ENCODE measurements at regions not wholly inside any gene's neighbourhood (a gene's known extent, or its start where the extent isn't known, plus 50 kb on each side); places are given as distances from the start of the nearest gene placed in this dataset.

DNA sequence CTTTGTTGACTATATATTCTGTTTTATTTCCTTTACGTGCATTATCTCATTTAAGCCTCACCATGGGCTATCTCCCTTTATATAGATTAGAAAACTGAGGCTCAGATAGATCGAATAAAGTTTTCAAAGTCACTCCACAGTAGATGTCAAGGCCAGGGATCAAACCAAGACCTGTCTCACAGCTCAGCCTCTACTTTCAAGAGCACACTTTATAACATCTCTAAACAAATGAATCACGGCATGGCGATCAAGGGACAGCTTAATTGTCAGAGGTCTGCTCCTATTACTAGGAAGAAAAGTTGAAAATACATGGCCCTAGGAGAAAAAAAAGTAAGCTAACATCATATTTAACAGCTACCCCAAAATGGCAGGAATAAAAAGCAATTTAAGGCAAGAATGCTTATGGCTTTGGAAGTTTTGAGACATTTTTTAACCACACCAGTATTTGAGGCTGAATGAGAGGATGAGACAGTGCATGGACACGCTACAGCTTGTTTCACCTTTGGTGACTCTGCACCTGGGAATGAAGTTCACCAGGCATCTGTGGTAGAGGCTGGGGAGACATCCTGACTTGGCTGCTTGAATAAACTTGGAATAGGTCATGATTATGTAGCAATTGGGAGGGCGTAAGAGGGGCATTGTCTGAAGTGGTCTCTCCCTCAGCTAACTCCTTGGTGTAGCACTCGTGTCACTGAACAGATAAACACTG, 486.8 kb upstream of the WWC1 start:
- Histone ChIP-seq H3K27ac (no peak overlapping the region), H3K4me1 (no peaks in the 10 kb centered on the region), H3K36me3 (no peaks in the 10 kb centered on the region), H3K27me3 (no peaks in the 10 kb centered on the region), H3K9me3 (no peaks in the 10 kb centered on the region), H3K4me3 (no peak overlapping the region)
- TF ChIP-seq, protein P1, sequence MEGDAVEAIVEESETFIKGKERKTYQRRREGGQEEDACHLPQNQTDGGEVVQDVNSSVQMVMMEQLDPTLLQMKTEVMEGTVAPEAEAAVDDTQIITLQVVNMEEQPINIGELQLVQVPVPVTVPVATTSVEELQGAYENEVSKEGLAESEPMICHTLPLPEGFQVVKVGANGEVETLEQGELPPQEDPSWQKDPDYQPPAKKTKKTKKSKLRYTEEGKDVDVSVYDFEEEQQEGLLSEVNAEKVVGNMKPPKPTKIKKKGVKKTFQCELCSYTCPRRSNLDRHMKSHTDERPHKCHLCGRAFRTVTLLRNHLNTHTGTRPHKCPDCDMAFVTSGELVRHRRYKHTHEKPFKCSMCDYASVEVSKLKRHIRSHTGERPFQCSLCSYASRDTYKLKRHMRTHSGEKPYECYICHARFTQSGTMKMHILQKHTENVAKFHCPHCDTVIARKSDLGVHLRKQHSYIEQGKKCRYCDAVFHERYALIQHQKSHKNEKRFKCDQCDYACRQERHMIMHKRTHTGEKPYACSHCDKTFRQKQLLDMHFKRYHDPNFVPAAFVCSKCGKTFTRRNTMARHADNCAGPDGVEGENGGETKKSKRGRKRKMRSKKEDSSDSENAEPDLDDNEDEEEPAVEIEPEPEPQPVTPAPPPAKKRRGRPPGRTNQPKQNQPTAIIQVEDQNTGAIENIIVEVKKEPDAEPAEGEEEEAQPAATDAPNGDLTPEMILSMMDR (IDR thresholded peaks at IDR 0.05) = no peak
- no peak for DNase-seq
- intact Hi-C loops (cut with DNase I) = no loop called here
- no peak for ATAC-seq

DNA sequence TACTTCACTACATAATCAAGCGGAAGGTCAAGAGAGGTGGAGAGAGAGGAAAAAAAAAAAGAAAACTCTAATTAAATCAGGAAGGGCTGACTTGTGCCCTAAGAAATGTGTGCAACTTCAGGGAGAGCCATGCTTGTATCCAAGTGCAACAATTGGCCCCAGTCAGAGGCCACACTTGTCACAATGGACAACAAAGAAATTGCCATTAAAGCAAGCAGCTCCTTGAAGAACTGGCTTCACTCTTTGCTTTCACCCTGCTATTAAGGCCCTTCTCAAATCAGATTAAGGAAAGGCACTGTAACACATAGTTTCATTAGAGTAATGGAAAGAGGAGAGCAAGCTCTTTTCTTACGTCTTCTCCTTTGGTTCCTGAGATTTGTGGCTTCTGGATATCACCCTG, 480.9 kb upstream of the WWC1 start:
- TF ChIP-seq, protein P1 (IDR thresholded peaks at IDR 0.05) = no peak
- no peaks in the 10 kb centered on the region for H3K36me3 ChIP-seq
- DNase-seq (no peak), ATAC-seq (no peak)
- no peaks in the 10 kb centered on the region for H3K4me1 ChIP-seq
- no peak overlapping the region for H3K4me3 ChIP-seq
- no peak overlapping the region for H3K27ac ChIP-seq
- intact Hi-C loops (cut with DNase I) = no loop called here
- no peaks in the 10 kb centered on the region for H3K9me3 ChIP-seq
- no peaks in the 10 kb centered on the region for H3K27me3 ChIP-seq

DNA sequence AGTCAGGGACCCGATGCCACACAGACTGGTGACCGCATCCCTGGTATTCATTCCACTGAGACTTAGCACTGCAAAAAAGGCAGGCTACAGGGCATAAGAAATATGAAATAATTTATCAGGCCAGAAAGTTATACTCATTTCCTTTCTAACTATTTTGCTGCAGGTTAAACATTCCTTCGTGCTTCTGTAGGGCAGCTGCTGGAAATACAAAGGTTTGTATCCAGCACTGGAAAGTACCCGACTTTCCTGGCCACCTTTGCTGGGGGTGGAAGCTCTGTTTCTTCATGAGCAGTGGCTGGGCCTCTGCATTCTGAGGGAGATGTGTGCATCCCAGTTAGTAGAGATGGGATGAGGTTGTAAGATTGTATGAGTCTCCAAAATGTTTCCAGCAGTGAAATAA, 478.6 kb upstream of the WWC1 start:
- H3K4me3 ChIP-seq = no peak overlapping the region
- no peak for ATAC-seq
- H3K27ac ChIP-seq = no peak overlapping the region
- TF ChIP-seq, protein P1 (IDR thresholded peaks at IDR 0.05) = no peak
- intact Hi-C loops (cut with DNase I) = no loop called here
- DNase-seq = no peak
- no peaks in the 10 kb centered on the region for H3K27me3 ChIP-seq
- no peaks in the 10 kb centered on the region for H3K4me1 ChIP-seq
- no peaks in the 10 kb centered on the region for H3K36me3 ChIP-seq
- no peaks in the 10 kb centered on the region for H3K9me3 ChIP-seq

DNA sequence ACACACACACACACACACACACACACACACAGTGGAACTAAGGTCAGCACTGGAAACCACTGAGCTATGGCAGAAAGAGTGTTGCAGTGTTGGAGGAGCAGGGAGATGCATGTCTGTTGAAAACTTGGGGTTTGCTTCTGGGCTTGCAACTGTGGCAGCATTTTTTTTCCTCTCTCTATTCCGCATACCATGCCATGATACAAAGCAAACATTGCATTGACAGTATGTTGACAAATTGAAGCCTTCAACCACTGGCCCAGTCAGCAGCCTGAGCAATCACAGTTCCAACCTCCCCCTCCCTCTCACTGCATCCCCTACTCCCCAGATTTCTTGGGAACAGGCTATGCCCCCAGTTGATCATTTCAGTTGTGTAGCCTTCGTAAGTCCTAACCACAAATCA, 478.1 kb upstream of the WWC1 start:
- H3K27ac ChIP-seq = no peak overlapping the region
- TF ChIP-seq, protein P1 (IDR thresholded peaks at IDR 0.05) = no peak
- no peaks in the 10 kb centered on the region for H3K4me1 ChIP-seq
- no peak for ATAC-seq
- no peaks in the 10 kb centered on the region for H3K36me3 ChIP-seq
- intact Hi-C loops (cut with DNase I) = no loop called here
- no peaks in the 10 kb centered on the region for H3K9me3 ChIP-seq
- H3K4me3 ChIP-seq = no peak overlapping the region
- DNase-seq = no peak
- H3K27me3 ChIP-seq = no peaks in the 10 kb centered on the region

DNA sequence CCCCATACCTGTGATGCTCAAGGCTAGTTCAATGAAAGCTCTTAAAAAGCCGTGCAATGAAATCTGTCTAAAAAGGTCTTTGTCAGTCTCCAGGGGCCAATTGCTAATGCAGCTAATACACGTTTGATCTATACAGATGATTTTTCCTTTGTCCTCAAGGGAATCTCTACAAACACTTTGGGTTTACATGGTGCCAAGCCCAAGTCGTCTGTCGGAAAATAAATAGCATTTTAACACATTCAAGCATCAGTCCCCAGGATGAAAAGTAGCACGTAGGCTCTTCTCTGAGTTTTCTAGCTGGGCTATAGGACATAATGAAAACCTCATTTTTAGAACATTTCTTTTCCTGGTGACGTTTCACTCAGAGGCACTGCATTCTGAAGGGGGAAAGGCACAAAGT, 477.4 kb upstream of the WWC1 start:
- Histone ChIP-seq H3K36me3 (no peaks in the 10 kb centered on the region), H3K27ac (no peak overlapping the region), H3K9me3 (no peaks in the 10 kb centered on the region), H3K4me3 (no peak overlapping the region), H3K27me3 (no peaks in the 10 kb centered on the region), H3K4me1 (no peaks in the 10 kb centered on the region)
- TF ChIP-seq, protein P1 (IDR thresholded peaks at IDR 0.05) = no peak
- DNase-seq (no peak), ATAC-seq (no peak)
- intact Hi-C loops (cut with DNase I) = no loop called here

DNA sequence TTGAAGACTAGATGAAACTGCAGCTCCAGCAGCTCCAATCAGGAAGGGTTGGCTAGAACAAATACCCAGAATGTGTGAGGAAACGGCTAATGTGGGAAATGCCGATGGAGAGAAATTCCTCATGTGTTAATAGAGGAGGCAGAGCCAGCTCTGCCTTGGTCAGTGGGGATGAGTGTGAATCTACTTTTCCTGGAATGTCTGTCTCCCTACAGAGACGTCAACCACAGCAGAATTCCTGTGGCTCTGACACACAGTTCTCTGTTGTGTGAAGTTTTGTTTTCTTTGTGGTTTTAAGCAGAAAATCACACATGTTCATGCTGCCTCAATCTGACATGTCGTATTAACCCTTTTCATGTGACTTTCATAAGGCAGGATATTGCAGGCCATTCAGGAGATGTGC, 476.6 kb upstream of the WWC1 start:
- no peak for ATAC-seq

More for the DNA sequence above, 476.6 kb upstream of the WWC1 start:
- DNase-seq = no peak
- Histone ChIP-seq H3K4me3 (no peak overlapping the region), H3K9me3 (no peaks in the 10 kb centered on the region), H3K27me3 (no peaks in the 10 kb centered on the region), H3K36me3 (no peaks in the 10 kb centered on the region), H3K4me1 (no peaks in the 10 kb centered on the region), H3K27ac (no peak overlapping the region)
- intact Hi-C loops (cut with DNase I) = no loop called here
- TF ChIP-seq, protein P1 (IDR thresholded peaks at IDR 0.05) = no peak

Measured in upper lobe of right lung (tissue), 1 donor.